ENCODE measurements at regions not wholly inside any gene's neighbourhood (a gene's known extent, or its start where the extent isn't known, plus 50 kb on each side); places are given as distances from the start of the nearest gene placed in this dataset.

DNA sequence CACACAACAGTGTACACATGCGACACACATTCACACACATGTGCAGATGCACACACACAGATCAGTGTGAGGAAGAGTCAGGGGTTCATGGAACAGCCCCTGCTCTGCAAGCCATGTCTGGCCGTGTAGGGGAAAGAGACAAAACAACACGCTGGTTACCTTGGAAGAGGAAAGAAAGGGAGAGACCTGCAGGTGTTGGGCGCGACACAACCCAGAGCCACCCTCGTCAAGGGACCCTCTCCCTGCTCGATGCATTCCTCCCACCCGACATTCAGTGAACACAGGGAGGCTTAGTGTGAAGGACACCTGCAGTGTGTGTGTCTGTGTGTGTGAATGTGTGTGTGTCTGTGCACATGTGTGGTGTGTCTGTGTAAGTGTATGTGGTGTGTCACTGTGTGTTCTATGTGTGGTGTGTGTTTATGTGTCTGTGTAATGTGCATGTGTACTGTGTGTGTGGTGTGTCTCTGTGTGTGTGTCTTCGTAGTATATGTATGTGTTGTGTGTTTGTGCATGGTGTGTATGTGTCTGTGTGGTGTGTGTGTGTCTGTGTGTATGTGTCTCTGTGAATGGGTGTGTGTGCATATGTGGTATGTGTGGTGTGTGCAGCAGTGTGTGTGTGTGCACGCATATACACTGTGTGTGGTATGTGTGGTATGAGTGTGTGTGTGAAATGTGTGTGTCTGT is 69.5 kb upstream of the PITRM1 start:
- no peak for TF ChIP-seq RCOR1 (IDR thresholded peaks at IDR 0.05; ENCODE audit: insufficient replicate concordance, low read length)
- TF ChIP-seq, protein P1, sequence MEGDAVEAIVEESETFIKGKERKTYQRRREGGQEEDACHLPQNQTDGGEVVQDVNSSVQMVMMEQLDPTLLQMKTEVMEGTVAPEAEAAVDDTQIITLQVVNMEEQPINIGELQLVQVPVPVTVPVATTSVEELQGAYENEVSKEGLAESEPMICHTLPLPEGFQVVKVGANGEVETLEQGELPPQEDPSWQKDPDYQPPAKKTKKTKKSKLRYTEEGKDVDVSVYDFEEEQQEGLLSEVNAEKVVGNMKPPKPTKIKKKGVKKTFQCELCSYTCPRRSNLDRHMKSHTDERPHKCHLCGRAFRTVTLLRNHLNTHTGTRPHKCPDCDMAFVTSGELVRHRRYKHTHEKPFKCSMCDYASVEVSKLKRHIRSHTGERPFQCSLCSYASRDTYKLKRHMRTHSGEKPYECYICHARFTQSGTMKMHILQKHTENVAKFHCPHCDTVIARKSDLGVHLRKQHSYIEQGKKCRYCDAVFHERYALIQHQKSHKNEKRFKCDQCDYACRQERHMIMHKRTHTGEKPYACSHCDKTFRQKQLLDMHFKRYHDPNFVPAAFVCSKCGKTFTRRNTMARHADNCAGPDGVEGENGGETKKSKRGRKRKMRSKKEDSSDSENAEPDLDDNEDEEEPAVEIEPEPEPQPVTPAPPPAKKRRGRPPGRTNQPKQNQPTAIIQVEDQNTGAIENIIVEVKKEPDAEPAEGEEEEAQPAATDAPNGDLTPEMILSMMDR (conservative IDR thresholded peaks at IDR 0.05; ENCODE audit: low read depth, low read length): no peak
